ENCODE measurements at regions not wholly inside any gene's neighbourhood (a gene's known extent, or its start where the extent isn't known, plus 50 kb on each side); places are given as distances from the start of the nearest gene placed in this dataset.

GRCh38 chr10:6753644-6754043 lies 173.6 kb upstream of the PRKCQ start:
- Histone ChIP-seq H3K36me3 (ENCODE audit: insufficient read depth, low read length) (no peaks in the 10 kb centered on the region), H3K4me3 (ENCODE audit: insufficient read depth, low read length) (no peak overlapping the region), H2AFZ (ENCODE audit: low read length) (no peak overlapping the region), H4K20me1 (ENCODE audit: insufficient read depth, low read length) (no peaks in the 10 kb centered on the region), H3K27me3 (ENCODE audit: insufficient read depth, low read length) (peaks cover 13% of the 10 kb centered on the region), H3K9me3 (ENCODE audit: low read depth, low read length) (no peaks in the 10 kb centered on the region), H3K27ac (ENCODE audit: low read depth, low read length) (no peak overlapping the region), H3K4me1 (ENCODE audit: insufficient read depth, low read length) (no peaks in the 10 kb centered on the region), H3K4me2 (ENCODE audit: insufficient read depth, low read length) (no peak overlapping the region), H3K79me2 (ENCODE audit: insufficient read depth, low read length) (no peaks in the 10 kb centered on the region)
- DNase-seq (ENCODE audit: insufficient read length, low spot score, missing footprints): no peak
- TF ChIP-seq CTCF (IDR thresholded peaks at IDR 0.05; ENCODE audit: extremely low read depth, low read depth, low read length): no peak

- H3K27ac ChIP-seq (ENCODE audit: low read depth, low read length): no peak overlapping the region
- DNase-seq (ENCODE audit: insufficient read length, low spot score, missing footprints): no peak
- no peaks in the 10 kb centered on the region for H3K79me2 ChIP-seq (ENCODE audit: insufficient read depth, low read length)
- H4K20me1 ChIP-seq (ENCODE audit: insufficient read depth, low read length): no peaks in the 10 kb centered on the region
- no peak for TF ChIP-seq CTCF (IDR thresholded peaks at IDR 0.05; ENCODE audit: extremely low read depth, low read depth, low read length)
- H3K4me1 ChIP-seq (ENCODE audit: insufficient read depth, low read length): no peaks in the 10 kb centered on the region
- no peaks in the 10 kb centered on the region for H3K36me3 ChIP-seq (ENCODE audit: insufficient read depth, low read length)
- no peak overlapping the region for H2AFZ ChIP-seq (ENCODE audit: low read length)
- no peak overlapping the region for H3K4me2 ChIP-seq (ENCODE audit: insufficient read depth, low read length)
- H3K4me3 ChIP-seq (ENCODE audit: insufficient read depth, low read length): no peak overlapping the region
- H3K9me3 ChIP-seq (ENCODE audit: low read depth, low read length): no peaks in the 10 kb centered on the region
- no peaks in the 10 kb centered on the region for H3K27me3 ChIP-seq (ENCODE audit: insufficient read depth, low read length)
These were observed 171.3 kb upstream of the PRKCQ start for GRCh38 chr10:6751363-6751762.

GRCh38 chr10:6748981-6749635 lies 169.0 kb upstream of the PRKCQ start:
- Histone ChIP-seq H3K27ac (ENCODE audit: low read depth, low read length) (no peak overlapping the region), H3K4me1 (ENCODE audit: insufficient read depth, low read length) (no peaks in the 10 kb centered on the region), H3K9me3 (ENCODE audit: low read depth, low read length) (no peaks in the 10 kb centered on the region), H2AFZ (ENCODE audit: low read length) (no peak overlapping the region), H3K27me3 (ENCODE audit: insufficient read depth, low read length) (no peaks in the 10 kb centered on the region), H3K36me3 (ENCODE audit: insufficient read depth, low read length) (no peaks in the 10 kb centered on the region), H3K4me2 (ENCODE audit: insufficient read depth, low read length) (no peak overlapping the region), H3K79me2 (ENCODE audit: insufficient read depth, low read length) (no peaks in the 10 kb centered on the region), H4K20me1 (ENCODE audit: insufficient read depth, low read length) (no peaks in the 10 kb centered on the region), H3K4me3 (ENCODE audit: insufficient read depth, low read length) (no peak overlapping the region)
- no peak for TF ChIP-seq CTCF (IDR thresholded peaks at IDR 0.05; ENCODE audit: extremely low read depth, low read depth, low read length)
- DNase-seq (ENCODE audit: insufficient read length, low spot score, missing footprints): no peak

GRCh38 chr10:6748029-6748428 lies 168.0 kb upstream of the PRKCQ start:
- Histone ChIP-seq H4K20me1 (ENCODE audit: insufficient read depth, low read length) (no peaks in the 10 kb centered on the region), H3K4me1 (ENCODE audit: insufficient read depth, low read length) (no peaks in the 10 kb centered on the region), H3K79me2 (ENCODE audit: insufficient read depth, low read length) (no peaks in the 10 kb centered on the region), H3K36me3 (ENCODE audit: insufficient read depth, low read length) (no peaks in the 10 kb centered on the region), H3K4me2 (ENCODE audit: insufficient read depth, low read length) (no peak overlapping the region), H3K27me3 (ENCODE audit: insufficient read depth, low read length) (no peaks in the 10 kb centered on the region), H2AFZ (ENCODE audit: low read length) (no peak overlapping the region), H3K27ac (ENCODE audit: low read depth, low read length) (no peak overlapping the region), H3K9me3 (ENCODE audit: low read depth, low read length) (no peaks in the 10 kb centered on the region), H3K4me3 (ENCODE audit: insufficient read depth, low read length) (no peak overlapping the region)
- DNase-seq (ENCODE audit: insufficient read length, low spot score, missing footprints): no peak
- no peak for TF ChIP-seq CTCF (IDR thresholded peaks at IDR 0.05; ENCODE audit: extremely low read depth, low read depth, low read length)

Data from osteoblast (primary cell).